Fibroblast of lung (primary cell): ENCODE measurements at regions not wholly inside any gene's neighbourhood (a gene's known extent, or its start where the extent isn't known, plus 50 kb on each side); places are given as distances from the start of the nearest gene placed in this dataset.
"Not testable (repeated sequence)": the region's sequence is repeated elsewhere in the genome, so short reads cannot be mapped to it uniquely, and the experiment has no call there.

Experiments
- DNase-seq, 2 donors: peaks; one replicate each; pipeline versions ENCODE4 v3.0.0 to v3.0.0-alpha.2; 2010; ENCODE audit warnings: low read depth in 2 of 2
- H2AFZ ChIP-seq: 2 replicates; pipeline ENCODE4 v1.5.1; 2012; ENCODE audit warnings: low read length, control low read depth, inconsistent platforms
- H3K27ac ChIP-seq: 2 replicates; pipeline ENCODE4 v1.5.1; 2011; ENCODE audit warnings: low read length, control low read depth; ENCODE audit not compliant: insufficient read depth
- H3K27me3 ChIP-seq: 2 replicates; pipeline ENCODE4 v1.5.1; 2011; ENCODE audit warnings: mild to moderate bottlenecking, low read length; ENCODE audit not compliant: control insufficient read depth, insufficient read depth
- H3K36me3 ChIP-seq: 2 replicates; pipeline ENCODE4 v1.5.1; 2011; ENCODE audit warnings: low read length; ENCODE audit not compliant: control insufficient read depth, insufficient read depth
- H3K4me1 ChIP-seq: 2 replicates; pipeline ENCODE4 v1.5.1; 2011; ENCODE audit warnings: low read length; ENCODE audit not compliant: control insufficient read depth, insufficient read depth; ENCODE audit errors: extremely low read depth
- H3K4me2 ChIP-seq: 2 replicates; pipeline ENCODE4 v1.5.1; 2011; ENCODE audit warnings: low read length, control low read depth; ENCODE audit not compliant: insufficient read depth; ENCODE audit errors: extremely low read depth
- H3K4me3 ChIP-seq, 4 experiments: fragments of 200-600 bp in 1 of 4; sonication (generic) in 1 of 4; replicated peaks in 1 of 4; 2 replicates each; pipeline ENCODE4 v1.5.1; 2011 to 2016; ENCODE audit warnings: low read length in 4 of 4, low read depth in 3 of 4, mild to moderate bottlenecking in 3 of 4, control low read depth in 2 of 4, inconsistent platforms in 1 of 4, mixed read lengths in 1 of 4; ENCODE audit not compliant: insufficient read depth in 1 of 4; ENCODE audit errors: control extremely low read depth in 1 of 4
- H3K79me2 ChIP-seq: 2 replicates; pipeline ENCODE4 v1.5.1; 2012; ENCODE audit warnings: mild to moderate bottlenecking, low read length, inconsistent platforms; ENCODE audit not compliant: control insufficient read depth, insufficient read depth
- H3K9ac ChIP-seq: 2 replicates; pipeline ENCODE4 v1.5.1; 2011; ENCODE audit warnings: mild to moderate bottlenecking, low read length, control low read depth; ENCODE audit not compliant: insufficient read depth
- H3K9me3 ChIP-seq: 2 replicates; pipeline ENCODE4 v1.5.1; 2012; ENCODE audit warnings: low read depth, low read length; ENCODE audit not compliant: control insufficient read depth, insufficient read depth
- H4K20me1 ChIP-seq: 2 replicates; pipeline ENCODE4 v1.5.1; 2011; ENCODE audit warnings: low read length; ENCODE audit not compliant: control insufficient read depth, insufficient read depth; ENCODE audit errors: extremely low read depth
- CTCF ChIP-seq, 2 donors: IDR thresholded peaks in 1 of 2; conservative IDR thresholded peaks in 1 of 2; 1 replicate in 1 of 2; 2 replicates in 1 of 2; pipeline ENCODE4 v1.5.1; 2011 to 2012; ENCODE audit warnings: low read length in 2 of 2, control low read depth in 1 of 2, inconsistent platforms in 1 of 2, low read depth in 1 of 2, mild to moderate bottlenecking in 1 of 2
- EZH2 ChIP-seq: IDR thresholded peaks from 2 replicates; pipeline ENCODE4 v1.5.1; 2012; ENCODE audit warnings: low read length, control low read depth, mild to moderate bottlenecking; ENCODE audit errors: missing control alignments

- Histone ChIP-seq H3K79me2 (no peaks in the 10 kb centered on the region), H2AFZ (no peak overlapping the region), H3K27ac (no peak overlapping the region), H3K4me1 (no peaks in the 10 kb centered on the region), H3K4me2 (no peak overlapping the region), H3K36me3 (no peaks in the 10 kb centered on the region), H4K20me1 (no peaks in the 10 kb centered on the region), H3K9me3 (no peaks in the 10 kb centered on the region), H3K9ac (no peak overlapping the region), H3K4me3 (no peak overlapping the region), H3K27me3 (no peaks in the 10 kb centered on the region)
- DNase-seq = no peak
- TF ChIP-seq CTCF (conservative IDR thresholded peaks at IDR 0.05 in 1 of 2, IDR thresholded peaks at IDR 0.05 in 1 of 2; ENCODE audit: low read depth in 1 of 2, low read length in 2 of 2) = no peak
These were observed 618.6 kb downstream of the ZWINT start for GRCh38 chr10:55742487-55742886.

GRCh38 chr10:55740767-55741166 lies 620.3 kb downstream of the ZWINT start:
- not testable (repeated sequence) for H3K4me1 ChIP-seq, H3K27ac ChIP-seq, H3K79me2 ChIP-seq, H2AFZ ChIP-seq, H3K4me2 ChIP-seq, H4K20me1 ChIP-seq, H3K36me3 ChIP-seq, H3K9me3 ChIP-seq, H3K4me3 ChIP-seq, H3K9ac ChIP-seq, H3K27me3 ChIP-seq
- DNase-seq = peak in 1 of 2 donors; percentile 1

- no peaks in the 10 kb centered on the region for H3K79me2 ChIP-seq
- H4K20me1 ChIP-seq = no peaks in the 10 kb centered on the region
- no peak for DNase-seq
- H3K9ac ChIP-seq = no peak overlapping the region
- H3K4me2 ChIP-seq = no peak overlapping the region
- no peak overlapping the region for H2AFZ ChIP-seq
- no peak for TF ChIP-seq CTCF (conservative IDR thresholded peaks at IDR 0.05 in 1 of 2, IDR thresholded peaks at IDR 0.05 in 1 of 2; ENCODE audit: low read depth in 1 of 2, low read length in 2 of 2)
- no peak for TF ChIP-seq EZH2
- no peak overlapping the region for H3K27ac ChIP-seq
- H3K9me3 ChIP-seq = no peaks in the 10 kb centered on the region
- H3K36me3 ChIP-seq = no peaks in the 10 kb centered on the region
- H3K4me3 ChIP-seq = no peak overlapping the region
- H3K27me3 ChIP-seq = no peaks in the 10 kb centered on the region
- no peaks in the 10 kb centered on the region for H3K4me1 ChIP-seq
These were observed 620.9 kb downstream of the ZWINT start for GRCh38 chr10:55740110-55740509.

- H4K20me1 ChIP-seq = no peaks in the 10 kb centered on the region
- H3K9ac ChIP-seq = no peak overlapping the region
- no peaks in the 10 kb centered on the region for H3K4me1 ChIP-seq
- DNase-seq = no peak
- H3K27ac ChIP-seq = no peak overlapping the region
- no peak overlapping the region for H3K4me2 ChIP-seq
- no peak for TF ChIP-seq CTCF (conservative IDR thresholded peaks at IDR 0.05 in 1 of 2, IDR thresholded peaks at IDR 0.05 in 1 of 2; ENCODE audit: low read depth in 1 of 2, low read length in 2 of 2)
- TF ChIP-seq EZH2 = no peak
- H3K27me3 ChIP-seq = no peaks in the 10 kb centered on the region
- no peak overlapping the region for H2AFZ ChIP-seq
- H3K36me3 ChIP-seq = no peaks in the 10 kb centered on the region
- H3K4me3 ChIP-seq = no peak overlapping the region
- no peaks in the 10 kb centered on the region for H3K9me3 ChIP-seq
- no peaks in the 10 kb centered on the region for H3K79me2 ChIP-seq
These were observed 626.9 kb downstream of the ZWINT start for GRCh38 chr10:55734112-55734511.
